Liver (tissue), 7 donors: ENCODE measurements at regions not wholly inside any gene's neighbourhood (a gene's known extent, or its start where the extent isn't known, plus 50 kb on each side); places are given as distances from the start of the nearest gene placed in this dataset.

Source experiments
- DNase-seq: peaks from one replicate; pipeline ENCODE4 v3.0.0-alpha.2; 2017; ENCODE audit warnings: low spot score
- H3K27ac ChIP-seq, 2 donors: one replicate each; pipeline ENCODE4 v1.7.0; 2013; ENCODE audit warnings: inconsistent platforms in 2 of 2, low read length in 2 of 2, control low read depth in 1 of 2, low read depth in 1 of 2, mild to moderate bottlenecking in 1 of 2
- H3K27me3 ChIP-seq, 4 donors: one replicate each; pipeline versions ENCODE4 v1.6.1 to v1.7.0; 2013; ENCODE audit warnings: low read length in 3 of 4, inconsistent platforms in 1 of 4, mild to moderate bottlenecking in 1 of 4, moderate library complexity in 1 of 4; ENCODE audit not compliant: control insufficient read depth in 4 of 4, insufficient read depth in 4 of 4
- H3K36me3 ChIP-seq, 4 donors: one replicate each; pipeline versions ENCODE4 v1.6.1 to v1.7.0; 2013; ENCODE audit warnings: low read length in 3 of 4, mild to moderate bottlenecking in 3 of 4, low read depth in 1 of 4, moderate library complexity in 1 of 4; ENCODE audit not compliant: control insufficient read depth in 4 of 4, insufficient read depth in 3 of 4
- H3K4me1 ChIP-seq, 4 donors: one replicate each; pipeline versions ENCODE4 v1.6.1 to v1.7.0; 2013; ENCODE audit warnings: low read length in 3 of 4, mild to moderate bottlenecking in 3 of 4, moderate library complexity in 1 of 4; ENCODE audit not compliant: control insufficient read depth in 4 of 4, insufficient read depth in 4 of 4
- H3K4me3 ChIP-seq, 3 donors: one replicate each; pipeline versions ENCODE4 v1.6.1 to v1.7.0; 2013; ENCODE audit warnings: low read length in 3 of 3, control low read depth in 1 of 3, low read depth in 1 of 3, mild to moderate bottlenecking in 1 of 3
- H3K9ac ChIP-seq, 2 donors: one replicate each; pipeline ENCODE4 v1.7.0; 2013; ENCODE audit warnings: low read length in 2 of 2, mild to moderate bottlenecking in 2 of 2, moderate library complexity in 2 of 2, control low read depth in 1 of 2, low read depth in 1 of 2
- H3K9me3 ChIP-seq, 4 donors: one replicate each; pipeline versions ENCODE4 v1.6.1 to v1.7.0; 2013; ENCODE audit warnings: low read length in 3 of 4; ENCODE audit not compliant: control insufficient read depth in 4 of 4
- ATF3 ChIP-seq: IDR thresholded peaks from 2 replicates; pipeline ENCODE4 v1.6.1; 2016; ENCODE audit warnings: antibody characterized with exemption
- FOXA1 ChIP-seq: IDR thresholded peaks from 2 replicates; pipeline ENCODE4 v1.6.1; 2016; ENCODE audit warnings: antibody characterized with exemption
- FOXA2 ChIP-seq: IDR thresholded peaks from 2 replicates; pipeline ENCODE4 v1.6.1; 2016; ENCODE audit warnings: antibody characterized with exemption
- GABPA ChIP-seq, 2 donors: IDR thresholded peaks in 1 of 2; conservative IDR thresholded peaks in 1 of 2; 2 replicates each; pipeline ENCODE4 v1.6.1; 2016; ENCODE audit warnings: antibody characterized with exemption in 2 of 2, mild to moderate bottlenecking in 1 of 2, moderate library complexity in 1 of 2
- HNF4A ChIP-seq, 2 donors: conservative IDR thresholded peaks; 2 replicates each; pipeline ENCODE4 v1.6.1; 2016; ENCODE audit warnings: antibody characterized with exemption in 2 of 2, mild to moderate bottlenecking in 2 of 2
- HNF4G ChIP-seq: IDR thresholded peaks from 2 replicates; pipeline ENCODE4 v1.6.1; 2016; ENCODE audit warnings: antibody characterized with exemption
- JUND ChIP-seq, 2 donors: IDR thresholded peaks; 2 replicates each; pipeline ENCODE4 v1.6.1; 2016; ENCODE audit warnings: antibody characterized with exemption in 2 of 2
- MAX ChIP-seq: IDR thresholded peaks from 2 replicates; pipeline ENCODE4 v1.6.1; 2016; ENCODE audit warnings: antibody characterized with exemption
- NR2F2 ChIP-seq: IDR thresholded peaks from 2 replicates; pipeline ENCODE4 v1.6.1; 2016; ENCODE audit warnings: antibody characterized with exemption
- RAD21 ChIP-seq, 2 donors: IDR thresholded peaks; 2 replicates each; pipeline ENCODE4 v1.6.1; 2016; ENCODE audit warnings: antibody characterized with exemption in 2 of 2, mild to moderate bottlenecking in 2 of 2
- SP1 ChIP-seq: IDR thresholded peaks from 2 replicates; pipeline ENCODE4 v1.6.1; 2018; ENCODE audit warnings: antibody characterized with exemption, mild to moderate bottlenecking
- YY1 ChIP-seq: IDR thresholded peaks from 2 replicates; pipeline ENCODE4 v1.6.1; 2016; ENCODE audit warnings: antibody characterized with exemption, mild to moderate bottlenecking
- ZBTB33 ChIP-seq: IDR thresholded peaks from 2 replicates; pipeline ENCODE4 v1.6.1; 2016; ENCODE audit warnings: antibody characterized with exemption
- WGBS: extraction: QIAGEN DNeasy Blood & Tissue Kit; methylation state at CpG from one replicate; pipeline ENCODE4 v1.1.7; 2013; 5-methylcytosine and 5-hydroxymethylcytosine counted together
- TF ChIP-seq, protein P1 (sequence below): IDR thresholded peaks from 2 replicates; pipeline ENCODE4 v1.6.1; 2016; ENCODE audit warnings: antibody characterized with exemption, mild to moderate bottlenecking
- donor health status: healthy.
- donor health status: healthy.
- donor health status: healthy.
- donor health status: healthy.

DNA sequence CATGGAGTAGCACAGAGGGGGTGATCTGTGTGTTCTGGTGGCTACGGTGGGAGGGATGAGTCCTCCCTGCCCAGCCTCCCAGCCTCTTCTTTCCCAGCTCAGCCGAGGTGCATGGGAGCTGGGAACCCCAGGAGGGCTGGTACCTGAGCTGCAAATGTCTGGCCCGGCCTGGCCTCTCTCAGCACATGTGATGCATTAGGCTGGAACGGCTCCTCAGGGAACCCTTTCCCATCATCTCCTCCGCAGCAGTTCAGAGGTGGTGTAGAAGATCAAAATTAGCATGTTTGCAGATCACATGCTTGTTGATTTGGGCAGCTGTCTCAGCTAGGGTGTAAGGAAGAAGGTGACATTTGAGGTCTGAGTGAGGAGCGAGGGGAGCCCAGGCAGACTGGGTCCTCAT is 126.6 kb downstream of the EMX2 start:
- Histone ChIP-seq H3K4me3 (no peak overlapping the region), H3K9ac (no peak overlapping the region), H3K4me1 (no peaks in the 10 kb centered on the region), H3K27me3 (no peaks in the 10 kb centered on the region), H3K36me3 (no peaks in the 10 kb centered on the region), H3K9me3 (no peaks in the 10 kb centered on the region), H3K27ac (no peak overlapping the region)
- 85% methylated on average over 6 of the region's 6 CpGs for WGBS
- TF ChIP-seq JUND (IDR thresholded peaks at IDR 0.05) (no peak), NR2F2 (no peak), SP1 (no peak), FOXA1 (no peak), RAD21 (IDR thresholded peaks at IDR 0.05) (no peak), GABPA (IDR thresholded peaks at IDR 0.05 in 1 of 2, conservative IDR thresholded peaks at IDR 0.05 in 1 of 2) (no peak), HNF4G (no peak), HNF4A (conservative IDR thresholded peaks at IDR 0.05) (no peak)
- no peak for DNase-seq

- Histone ChIP-seq H3K27me3 (no peaks in the 10 kb centered on the region), H3K4me1 (no peaks in the 10 kb centered on the region), H3K9me3 (no peaks in the 10 kb centered on the region), H3K9ac (no peak overlapping the region), H3K4me3 (no peak overlapping the region), H3K36me3 (no peaks in the 10 kb centered on the region), H3K27ac (no peak overlapping the region)
- no peak for DNase-seq
- WGBS, result 85% methylated on average over 7 of the region's 7 CpGs
- TF ChIP-seq MAX (no peak), HNF4G (no peak), ATF3 (no peak), FOXA2 (no peak), RAD21 (IDR thresholded peaks at IDR 0.05) (no peak)
These were observed 127.8 kb downstream of the EMX2 start for GRCh38 chr10:117670116-117670904.

GRCh38 chr10:117673230-117674010 is 130.9 kb downstream of the EMX2 start:
- no peaks in the 10 kb centered on the region for H3K36me3 ChIP-seq
- WGBS, result 62% methylated on average over 8 of the region's 8 CpGs
- H3K4me3 ChIP-seq, result no peak overlapping the region
- H3K4me1 ChIP-seq, result no peaks in the 10 kb centered on the region
- no peak for DNase-seq
- H3K27ac ChIP-seq, result no peak overlapping the region
- no peaks in the 10 kb centered on the region for H3K27me3 ChIP-seq
- no peak for TF ChIP-seq JUND (IDR thresholded peaks at IDR 0.05)
- TF ChIP-seq, protein P1, sequence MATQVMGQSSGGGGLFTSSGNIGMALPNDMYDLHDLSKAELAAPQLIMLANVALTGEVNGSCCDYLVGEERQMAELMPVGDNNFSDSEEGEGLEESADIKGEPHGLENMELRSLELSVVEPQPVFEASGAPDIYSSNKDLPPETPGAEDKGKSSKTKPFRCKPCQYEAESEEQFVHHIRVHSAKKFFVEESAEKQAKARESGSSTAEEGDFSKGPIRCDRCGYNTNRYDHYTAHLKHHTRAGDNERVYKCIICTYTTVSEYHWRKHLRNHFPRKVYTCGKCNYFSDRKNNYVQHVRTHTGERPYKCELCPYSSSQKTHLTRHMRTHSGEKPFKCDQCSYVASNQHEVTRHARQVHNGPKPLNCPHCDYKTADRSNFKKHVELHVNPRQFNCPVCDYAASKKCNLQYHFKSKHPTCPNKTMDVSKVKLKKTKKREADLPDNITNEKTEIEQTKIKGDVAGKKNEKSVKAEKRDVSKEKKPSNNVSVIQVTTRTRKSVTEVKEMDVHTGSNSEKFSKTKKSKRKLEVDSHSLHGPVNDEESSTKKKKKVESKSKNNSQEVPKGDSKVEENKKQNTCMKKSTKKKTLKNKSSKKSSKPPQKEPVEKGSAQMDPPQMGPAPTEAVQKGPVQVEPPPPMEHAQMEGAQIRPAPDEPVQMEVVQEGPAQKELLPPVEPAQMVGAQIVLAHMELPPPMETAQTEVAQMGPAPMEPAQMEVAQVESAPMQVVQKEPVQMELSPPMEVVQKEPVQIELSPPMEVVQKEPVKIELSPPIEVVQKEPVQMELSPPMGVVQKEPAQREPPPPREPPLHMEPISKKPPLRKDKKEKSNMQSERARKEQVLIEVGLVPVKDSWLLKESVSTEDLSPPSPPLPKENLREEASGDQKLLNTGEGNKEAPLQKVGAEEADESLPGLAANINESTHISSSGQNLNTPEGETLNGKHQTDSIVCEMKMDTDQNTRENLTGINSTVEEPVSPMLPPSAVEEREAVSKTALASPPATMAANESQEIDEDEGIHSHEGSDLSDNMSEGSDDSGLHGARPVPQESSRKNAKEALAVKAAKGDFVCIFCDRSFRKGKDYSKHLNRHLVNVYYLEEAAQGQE, result no peak
- no peak for TF ChIP-seq HNF4G
- TF ChIP-seq ZBTB33, result no peak
- TF ChIP-seq RAD21 (IDR thresholded peaks at IDR 0.05), result no peak
- TF ChIP-seq FOXA1, result no peak
- TF ChIP-seq FOXA2, result no peak
- no peak for TF ChIP-seq NR2F2
- TF ChIP-seq YY1, result no peak
- TF ChIP-seq HNF4A (conservative IDR thresholded peaks at IDR 0.05), result no peak
- no peak for TF ChIP-seq GABPA (IDR thresholded peaks at IDR 0.05 in 1 of 2, conservative IDR thresholded peaks at IDR 0.05 in 1 of 2)
- no peaks in the 10 kb centered on the region for H3K9me3 ChIP-seq
- H3K9ac ChIP-seq, result no peak overlapping the region
